H7 (cell line): ENCODE measurements at regions not wholly inside any gene's neighbourhood (a gene's known extent, or its start where the extent isn't known, plus 50 kb on each side); places are given as distances from the start of the nearest gene placed in this dataset.

ENCODE experiments used
- DNase-seq: peaks from one replicate; pipeline ENCODE4 v3.0.0; 2012
- H3K27me3 ChIP-seq: 2 replicates; pipeline ENCODE4 v1.6.0; 2011; ENCODE audit warnings: mild to moderate bottlenecking, low read length; ENCODE audit not compliant: control insufficient read depth, insufficient read depth
- H3K36me3 ChIP-seq: replicated peaks from 2 replicates; pipeline ENCODE4 v1.5.1; 2011; ENCODE audit warnings: low read length; ENCODE audit not compliant: control insufficient read depth, insufficient read depth
- H3K4me3 ChIP-seq: 2 replicates; pipeline ENCODE4 v1.5.1; 2011; ENCODE audit warnings: low read depth, mild to moderate bottlenecking, control low read depth, low read length, moderate library complexity; ENCODE audit not compliant: insufficient read depth

DNA sequence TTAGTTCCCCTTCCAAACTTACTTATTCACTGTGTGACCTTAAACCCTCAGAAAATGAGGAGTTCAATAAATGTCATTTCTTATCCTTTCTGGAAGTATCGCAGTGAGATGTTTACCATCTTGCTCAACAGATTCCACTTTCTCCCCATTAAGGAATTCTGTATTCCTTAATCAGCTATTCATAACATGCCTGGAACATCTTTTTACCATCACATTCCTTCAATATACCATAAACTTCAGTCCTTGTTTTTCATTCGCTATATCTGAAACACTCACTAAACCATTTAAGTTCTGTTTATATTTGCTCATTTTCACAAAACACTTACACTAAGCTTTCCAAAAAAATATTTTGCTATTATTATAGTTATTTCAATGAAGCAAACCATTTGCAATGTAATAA is 1158.6 kb downstream of the CDH12 start:
- Histone ChIP-seq H3K4me3 (no peak overlapping the region), H3K36me3 (no peaks in the 10 kb centered on the region), H3K27me3 (no peaks in the 10 kb centered on the region)
- DNase-seq, result no peak

DNA sequence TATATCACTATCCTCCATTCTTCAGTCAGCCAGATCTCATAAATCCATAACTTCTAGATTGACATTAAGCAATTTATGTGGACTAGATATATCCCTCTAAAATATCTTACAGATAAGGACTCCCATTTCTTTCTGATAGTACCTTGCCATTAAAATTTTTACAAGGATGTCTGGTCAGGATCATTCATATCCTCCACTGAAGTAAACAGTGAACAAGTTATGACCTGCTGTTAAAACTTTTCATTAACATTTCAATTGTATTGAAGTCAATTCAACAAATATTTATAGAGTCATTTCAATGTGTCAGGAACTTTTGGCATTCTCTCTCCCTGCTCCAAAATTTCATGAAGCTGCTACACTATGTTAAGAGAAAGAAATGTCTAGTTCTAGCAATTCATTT is 1159.6 kb downstream of the CDH12 start:
- H3K36me3 ChIP-seq, result no peaks in the 10 kb centered on the region

DNA sequence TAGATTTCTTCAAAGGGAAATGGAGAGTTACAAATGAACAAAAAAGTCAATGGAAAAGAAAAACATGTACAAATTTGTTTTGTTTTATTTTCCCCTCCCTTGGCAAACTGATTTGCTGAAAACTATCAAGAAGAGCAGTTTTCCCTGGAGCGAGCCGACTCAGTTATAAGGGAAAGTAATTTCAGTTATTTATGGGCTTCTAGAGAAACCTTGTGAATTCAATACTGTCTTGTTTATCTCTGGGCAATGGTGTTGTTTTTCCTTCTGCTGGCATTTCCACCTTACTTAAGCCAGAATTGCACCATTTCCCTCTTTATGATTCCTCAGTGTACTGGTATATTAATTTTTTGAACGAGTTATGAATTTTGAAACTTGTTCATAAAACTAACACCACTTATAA is 1163.6 kb downstream of the CDH12 start:
- no peaks in the 10 kb centered on the region for H3K36me3 ChIP-seq
- H3K27me3 ChIP-seq, result no peaks in the 10 kb centered on the region
- no peak overlapping the region for H3K4me3 ChIP-seq
- no peak for DNase-seq

More for the DNA sequence above, 1159.6 kb downstream of the CDH12 start:
- no peak overlapping the region for H3K4me3 ChIP-seq
- no peaks in the 10 kb centered on the region for H3K27me3 ChIP-seq
- no peak for DNase-seq

DNA sequence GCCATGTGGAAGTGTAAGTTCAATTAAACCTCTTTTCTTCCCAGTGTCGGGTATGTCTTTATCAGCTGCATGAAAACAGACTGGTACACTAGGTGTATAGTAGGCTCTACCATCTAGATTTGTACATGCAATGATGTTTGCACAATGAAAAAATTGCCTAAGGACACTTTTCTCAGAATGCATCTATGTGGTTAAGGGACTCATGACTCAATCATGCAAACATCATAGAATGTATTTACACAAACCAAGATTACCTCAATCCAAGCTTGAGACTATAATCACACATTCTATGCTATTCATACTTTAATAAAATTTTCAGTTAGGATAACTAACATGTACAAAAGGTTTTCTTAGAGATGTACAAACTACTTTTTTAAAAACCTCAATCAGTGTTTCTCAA is 1164.5 kb downstream of the CDH12 start:
- no peaks in the 10 kb centered on the region for H3K27me3 ChIP-seq
- no peak overlapping the region for H3K4me3 ChIP-seq
- DNase-seq, result no peak
- H3K36me3 ChIP-seq, result no peaks in the 10 kb centered on the region

DNA sequence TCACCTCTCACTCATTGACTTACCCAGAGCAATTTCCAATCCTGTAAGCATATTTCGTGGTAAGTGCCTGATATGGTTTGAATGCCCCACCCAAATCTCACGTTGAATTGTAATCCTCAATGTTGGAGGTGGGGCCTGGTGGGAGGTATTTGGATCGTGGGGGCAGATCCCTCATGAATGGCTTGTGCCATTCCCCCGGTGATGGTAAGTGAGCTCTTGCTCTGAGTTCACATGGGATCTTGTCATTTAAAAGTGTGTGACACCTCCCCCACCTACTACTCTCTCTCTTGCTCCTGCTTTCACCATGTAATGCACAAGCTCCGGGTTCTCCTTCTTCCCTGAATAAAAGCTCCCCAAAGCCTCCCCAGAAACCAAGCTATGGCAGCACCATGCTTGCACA is 1165.5 kb downstream of the CDH12 start:
- Histone ChIP-seq H3K27me3 (no peaks in the 10 kb centered on the region), H3K36me3 (no peaks in the 10 kb centered on the region), H3K4me3 (no peak overlapping the region)
- DNase-seq, result no peak

DNA sequence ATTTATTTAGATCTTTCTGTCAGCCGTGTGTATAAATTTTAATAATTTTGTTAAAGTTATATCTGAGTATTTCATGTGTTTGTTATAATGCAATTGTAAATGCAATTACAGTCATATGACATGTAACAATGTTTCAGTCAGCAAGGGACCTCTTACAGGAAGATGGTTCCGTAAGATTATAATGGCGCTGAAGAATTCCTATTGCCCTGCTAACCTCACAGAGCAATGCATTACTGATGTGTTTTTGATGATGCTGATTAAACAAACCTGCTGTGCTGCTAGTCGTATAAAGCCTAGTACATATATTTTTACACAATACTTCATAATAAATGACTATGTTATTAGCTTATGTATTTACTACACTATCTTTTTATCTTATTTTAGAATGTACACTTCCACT is 1166.4 kb downstream of the CDH12 start:
- DNase-seq, result no peak
- H3K27me3 ChIP-seq, result no peaks in the 10 kb centered on the region
- H3K36me3 ChIP-seq, result no peaks in the 10 kb centered on the region
- no peak overlapping the region for H3K4me3 ChIP-seq

DNA sequence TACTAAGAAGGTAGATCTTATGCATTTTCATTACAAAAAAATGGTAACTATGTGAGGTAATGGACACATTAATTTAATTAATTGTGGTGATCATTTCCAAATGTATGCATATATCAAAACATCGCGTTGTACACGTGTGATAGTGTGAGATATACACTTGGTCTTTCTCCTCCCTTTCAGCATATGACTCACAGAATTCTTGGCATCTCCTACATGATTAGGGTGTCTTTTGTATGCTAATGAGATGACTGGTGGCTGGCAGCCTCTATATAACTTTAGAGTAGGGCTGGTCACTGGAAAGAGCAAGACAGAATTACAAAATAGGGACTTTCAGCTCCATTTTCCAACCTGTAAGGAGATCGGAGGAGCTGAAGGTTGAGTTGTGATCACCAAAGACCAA is 1167.6 kb downstream of the CDH12 start:
- H3K4me3 ChIP-seq, result no peak overlapping the region

DNA sequence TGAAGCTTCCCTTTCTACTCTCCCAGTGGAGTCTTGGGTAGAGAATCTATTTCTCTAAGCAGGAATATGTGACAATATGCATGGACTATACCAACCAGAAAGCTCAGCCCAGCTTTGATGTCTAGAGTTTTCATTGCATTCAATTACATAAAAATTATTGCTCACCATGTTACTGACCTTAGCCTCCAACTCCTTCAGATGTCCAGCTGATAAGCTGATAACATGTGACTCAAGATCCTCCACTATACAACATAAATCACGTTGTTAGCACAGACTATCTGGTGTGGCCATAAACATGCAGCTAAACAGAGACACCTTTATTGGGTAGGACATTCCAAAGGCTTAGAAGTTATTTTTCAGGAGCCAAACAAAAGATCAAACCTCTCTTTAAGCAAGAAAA is 1168.2 kb downstream of the CDH12 start:
- H3K4me3 ChIP-seq, result no peak overlapping the region
- no peak for DNase-seq
- no peaks in the 10 kb centered on the region for H3K27me3 ChIP-seq
- H3K36me3 ChIP-seq, result no peaks in the 10 kb centered on the region

More for the DNA sequence above, 1167.6 kb downstream of the CDH12 start:
- Histone ChIP-seq H3K36me3 (no peaks in the 10 kb centered on the region), H3K27me3 (no peaks in the 10 kb centered on the region)
- DNase-seq, result no peak

DNA sequence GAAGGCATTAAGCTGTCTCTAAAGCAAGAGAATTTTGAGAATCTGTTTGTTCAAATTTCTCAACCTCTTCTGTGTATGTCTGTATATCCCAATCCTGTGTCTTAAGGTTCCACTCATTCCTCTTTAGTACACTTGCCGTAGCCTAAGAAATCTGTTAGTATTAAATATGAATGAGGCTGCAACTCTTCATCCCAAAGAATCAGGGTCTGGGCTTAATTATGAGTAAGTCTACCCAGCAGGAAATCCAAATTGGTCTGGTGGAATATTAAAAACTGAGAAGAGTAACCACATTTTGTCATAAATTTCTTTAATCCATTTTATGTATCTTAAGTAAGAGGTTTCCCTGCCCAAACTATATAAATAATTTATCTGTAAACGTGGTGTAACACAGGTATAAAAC is 1171.2 kb downstream of the CDH12 start:
- Histone ChIP-seq H3K27me3 (no peaks in the 10 kb centered on the region), H3K4me3 (no peak overlapping the region), H3K36me3 (no peaks in the 10 kb centered on the region)
- DNase-seq, result no peak

DNA sequence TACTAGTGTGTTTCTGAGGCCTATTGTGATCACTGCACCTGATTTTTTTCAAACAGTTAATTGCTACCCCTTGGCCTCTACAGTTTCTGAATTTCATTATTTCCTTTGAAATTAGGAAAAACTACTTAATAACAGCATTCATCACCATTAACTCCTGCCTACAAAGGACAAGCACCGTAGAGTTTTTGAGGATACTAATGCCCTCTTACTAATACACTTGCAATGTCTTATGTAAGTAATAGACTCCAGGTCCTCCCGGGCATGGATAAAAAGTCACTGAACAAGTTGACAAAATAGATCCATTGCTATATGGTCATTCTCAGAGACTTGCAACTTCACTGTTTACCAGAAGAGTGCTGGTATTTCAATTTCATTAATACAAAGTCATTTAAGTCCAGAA is 1172.5 kb downstream of the CDH12 start:
- Histone ChIP-seq H3K36me3 (no peaks in the 10 kb centered on the region), H3K27me3 (no peaks in the 10 kb centered on the region), H3K4me3 (no peak overlapping the region)
- DNase-seq, result no peak

DNA sequence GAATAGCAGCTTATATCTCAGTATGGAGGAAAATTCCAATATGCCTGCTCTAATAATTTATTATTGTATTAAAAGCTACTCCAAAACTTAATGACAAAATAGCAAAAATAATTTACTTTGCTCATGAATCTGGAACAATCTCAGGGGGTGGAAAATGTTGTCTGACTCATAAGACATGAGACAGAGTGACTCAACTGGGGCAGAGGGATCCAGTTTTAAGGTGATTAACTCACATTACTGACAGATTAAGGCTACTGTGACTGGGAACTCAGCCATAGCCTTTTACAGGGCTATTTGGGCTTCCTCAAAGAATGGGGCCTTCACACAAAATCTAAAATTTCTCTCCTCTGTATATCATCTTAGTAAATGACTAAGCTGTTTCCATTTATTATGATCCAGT is 1172.9 kb downstream of the CDH12 start:
- no peak overlapping the region for H3K4me3 ChIP-seq
- H3K27me3 ChIP-seq, result no peaks in the 10 kb centered on the region
- DNase-seq, result no peak
- H3K36me3 ChIP-seq, result no peaks in the 10 kb centered on the region

DNA sequence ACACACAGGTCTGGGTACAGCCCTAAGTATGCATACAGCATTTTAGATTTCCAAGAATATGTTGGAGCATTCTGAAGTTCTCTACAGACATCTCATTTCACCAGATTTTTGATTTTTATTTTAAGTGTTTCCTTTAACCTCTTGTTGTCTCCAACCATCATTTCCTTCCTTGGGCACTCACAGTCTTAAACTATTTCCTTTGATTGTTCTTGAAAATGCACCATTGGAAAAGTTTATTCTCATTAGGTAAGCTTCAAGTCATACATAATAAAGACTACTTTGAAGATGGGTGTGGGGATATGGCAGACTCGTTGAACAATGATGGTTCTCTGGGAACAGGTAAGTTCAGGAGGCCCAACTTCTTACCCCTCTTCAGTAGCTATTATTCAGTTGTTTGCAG is 1174.6 kb downstream of the CDH12 start:
- no peak for DNase-seq
- no peaks in the 10 kb centered on the region for H3K36me3 ChIP-seq
- H3K27me3 ChIP-seq, result no peaks in the 10 kb centered on the region
- H3K4me3 ChIP-seq, result no peak overlapping the region

DNA sequence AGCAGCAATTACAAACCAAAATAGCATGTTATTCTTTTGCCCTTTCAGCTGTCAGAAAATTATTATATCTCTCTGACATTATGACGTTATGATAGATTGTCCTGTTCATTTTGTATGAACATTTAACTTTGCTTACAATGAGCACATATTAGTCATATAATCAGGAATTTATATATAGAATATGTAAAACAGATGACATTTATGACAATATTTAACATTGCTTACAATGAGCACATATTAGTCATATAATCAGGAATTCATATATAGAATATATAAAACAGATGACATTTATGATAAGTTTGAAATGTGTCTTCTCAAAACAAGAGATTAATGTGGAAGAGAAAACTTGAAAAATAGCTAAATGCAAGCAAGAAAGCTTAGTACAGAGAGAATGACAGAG is 1180.2 kb downstream of the CDH12 start:
- Histone ChIP-seq H3K36me3 (no peaks in the 10 kb centered on the region), H3K4me3 (no peak overlapping the region), H3K27me3 (no peaks in the 10 kb centered on the region)
- DNase-seq, result no peak

DNA sequence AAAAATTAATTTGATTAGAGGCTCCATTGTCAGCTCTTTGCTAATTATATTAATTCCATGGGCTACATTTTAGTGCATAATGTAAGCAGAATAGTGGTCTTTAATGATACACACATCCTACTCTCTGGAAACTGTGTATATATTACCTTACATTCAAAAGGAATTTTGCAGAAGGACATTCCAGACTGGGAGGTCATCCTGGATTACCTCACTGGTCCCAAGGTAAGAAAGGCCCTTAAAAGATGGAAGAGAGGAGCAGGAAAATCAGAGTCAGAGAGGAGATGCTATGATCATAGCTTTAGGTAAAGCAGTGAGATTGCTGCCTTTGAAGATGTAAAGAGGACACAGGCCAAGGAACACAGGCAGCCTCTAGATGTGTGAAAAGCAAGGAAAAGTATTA is 1180.8 kb downstream of the CDH12 start:
- H3K27me3 ChIP-seq, result no peaks in the 10 kb centered on the region
- no peaks in the 10 kb centered on the region for H3K36me3 ChIP-seq
- no peak for DNase-seq
- H3K4me3 ChIP-seq, result no peak overlapping the region

DNA sequence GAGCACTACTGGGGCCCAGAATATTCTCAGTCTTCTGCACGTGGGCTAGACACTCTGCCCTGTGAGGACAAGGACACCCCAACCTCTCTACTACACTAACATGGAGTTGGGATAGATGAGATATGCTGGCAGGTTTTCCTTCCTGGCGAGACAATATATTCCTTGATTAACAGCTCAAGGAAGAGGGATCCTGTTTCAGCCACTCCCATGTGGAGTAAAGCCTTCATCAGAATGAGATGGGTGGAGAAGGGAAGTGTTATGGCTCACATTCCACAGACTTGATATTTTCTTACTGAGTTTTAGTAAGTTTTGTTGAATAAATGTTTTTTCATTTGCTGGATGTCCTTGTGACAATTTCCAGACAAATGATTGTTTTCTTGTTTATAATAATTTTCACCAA is 1187.6 kb downstream of the CDH12 start:
- no peaks in the 10 kb centered on the region for H3K36me3 ChIP-seq
- DNase-seq, result no peak
- no peaks in the 10 kb centered on the region for H3K27me3 ChIP-seq
- H3K4me3 ChIP-seq, result no peak overlapping the region

DNA sequence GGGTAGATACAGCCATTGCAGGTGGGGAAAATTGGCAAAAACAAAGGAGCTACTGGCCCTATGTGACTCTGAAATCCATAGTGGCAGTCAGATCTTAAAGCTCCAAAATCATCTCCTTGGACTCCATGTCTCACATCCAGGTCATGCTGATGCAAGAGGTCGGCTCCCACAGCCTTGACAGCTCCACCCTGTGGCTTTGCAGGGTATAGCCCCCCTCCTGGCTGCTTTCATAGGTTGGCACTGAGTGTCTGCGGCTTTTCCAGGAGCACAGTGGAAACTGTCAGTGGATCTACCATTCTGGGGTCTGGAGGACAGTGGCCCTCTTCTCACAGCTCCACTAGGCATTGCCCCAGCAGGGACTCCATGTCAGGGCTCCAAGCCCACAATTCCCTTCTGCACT is 1190.1 kb downstream of the CDH12 start:
- no peaks in the 10 kb centered on the region for H3K27me3 ChIP-seq
- no peak for DNase-seq
- H3K36me3 ChIP-seq, result no peaks in the 10 kb centered on the region
- H3K4me3 ChIP-seq, result no peak overlapping the region
